HTR-8/SVneo (cell line): ENCODE measurements at regions not wholly inside any gene's neighbourhood (a gene's known extent, or its start where the extent isn't known, plus 50 kb on each side); places are given as distances from the start of the nearest gene placed in this dataset.
A peak's percentile ranks its signal among the peaks of the same experiment; 100 is the strongest.

ENCODE experiments used
- DNase-seq: peaks from one replicate; pipeline ENCODE4 v3.0.0; 2011; ENCODE audit warnings: low spot score, mixed read lengths; ENCODE audit not compliant: insufficient read length
- FAIRE-seq: peaks from 2 replicates; lab custom pipeline; 2011; peaks lifted over from hg19 to GRCh38; lab: Jason Lieb, UNC

- FAIRE-seq (no peak), DNase-seq (no peak)
Measured at GRCh38 chr11:130703489-130704190, 212.6 kb downstream of the SNX19 start.

GRCh38 chr11:130705670-130706421 lies 210.4 kb downstream of the SNX19 start:
- DNase-seq = no peak
- FAIRE-seq = no peak

GRCh38 chr11:130706572-130706971 lies 209.7 kb downstream of the SNX19 start:
- no peak for DNase-seq
- FAIRE-seq = no peak

GRCh38 chr11:130707217-130707616 lies 209.1 kb downstream of the SNX19 start:
- DNase-seq (no peak), FAIRE-seq (no peak)

- DNase-seq (no peak), FAIRE-seq (no peak)
Measured at GRCh38 chr11:130709531-130709930, 206.7 kb downstream of the SNX19 start.

GRCh38 chr11:130710021-130710420 lies 206.3 kb downstream of the SNX19 start:
- DNase-seq = no peak
- FAIRE-seq = no peak

GRCh38 chr11:130710497-130711012 lies 205.7 kb downstream of the SNX19 start:
- FAIRE-seq (no peak), DNase-seq (no peak)

GRCh38 chr11:130711193-130711592 lies 205.1 kb downstream of the SNX19 start:
- DNase-seq (no peak), FAIRE-seq (no peak)

- DNase-seq (no peak), FAIRE-seq (no peak)
Measured at GRCh38 chr11:130712480-130712879, 203.8 kb downstream of the SNX19 start.

- FAIRE-seq = no peak
Measured at GRCh38 chr11:130715085-130715876, 201.0 kb downstream of the SNX19 start.

GRCh38 chr11:130715877-130716220 lies 200.4 kb downstream of the SNX19 start:
- no peak for DNase-seq
- no peak for FAIRE-seq

More at GRCh38 chr11:130715085-130715876, 201.0 kb downstream of the SNX19 start:
- no peak for DNase-seq

GRCh38 chr11:130718120-130718519 lies 198.2 kb downstream of the SNX19 start:
- FAIRE-seq (no peak), DNase-seq (no peak)

GRCh38 chr11:130719220-130719915 lies 196.9 kb downstream of the SNX19 start:
- FAIRE-seq (no peak), DNase-seq (peak; percentile 15)

GRCh38 chr11:130720232-130721022 lies 195.9 kb downstream of the SNX19 start:
- no peak for DNase-seq
- FAIRE-seq = no peak

GRCh38 chr11:130721023-130721681 lies 195.1 kb downstream of the SNX19 start:
- no peak for DNase-seq
- FAIRE-seq = no peak

- no peak for DNase-seq
- no peak for FAIRE-seq
Measured at GRCh38 chr11:130721736-130722135, 194.5 kb downstream of the SNX19 start.

- no peak for DNase-seq
- no peak for FAIRE-seq
Measured at GRCh38 chr11:130722401-130722800, 193.9 kb downstream of the SNX19 start.

GRCh38 chr11:130725421-130726233 lies 190.7 kb downstream of the SNX19 start:
- FAIRE-seq (no peak), DNase-seq (no peak)
